HEK293T (cell line): ENCODE measurements at regions not wholly inside any gene's neighbourhood (a gene's known extent, or its start where the extent isn't known, plus 50 kb on each side); places are given as distances from the start of the nearest gene placed in this dataset.

Source experiments
- ARNT ChIP-seq: fragments of 450-650 bp; IDR thresholded peaks from 2 replicates; pipeline ENCODE4 v1.6.1; 2017; ENCODE audit warnings: mild to moderate bottlenecking
- BHLHE40 ChIP-seq: fragments of 450-650 bp; IDR thresholded peaks from 2 replicates; pipeline ENCODE4 v1.6.1; 2016; ENCODE audit warnings: mild to moderate bottlenecking, moderate library complexity, borderline replicate concordance
- CTBP1 ChIP-seq: fragments of 450-650 bp; IDR thresholded peaks from 2 replicates; pipeline ENCODE4 v1.6.1; 2016; ENCODE audit warnings: borderline replicate concordance
- ELF4 ChIP-seq: fragments of 450-650 bp; IDR thresholded peaks from 2 replicates; pipeline ENCODE4 v1.6.1; 2017; ENCODE audit warnings: antibody characterized with exemption
- FOXA1 ChIP-seq: fragments of 450-650 bp; IDR thresholded peaks from 2 replicates; pipeline ENCODE4 v1.6.1; 2016; ENCODE audit warnings: mild to moderate bottlenecking
- FOXK2 ChIP-seq: fragments of 450-650 bp; IDR thresholded peaks from 2 replicates; pipeline ENCODE4 v1.6.1; 2016; ENCODE audit warnings: mild to moderate bottlenecking
- FOXM1 ChIP-seq: fragments of 450-650 bp; IDR thresholded peaks from 2 replicates; pipeline ENCODE4 v1.6.1; 2017; ENCODE audit warnings: mild to moderate bottlenecking, borderline replicate concordance
- HDGF ChIP-seq: fragments of 450-650 bp; IDR thresholded peaks from 2 replicates; pipeline ENCODE4 v1.6.1; 2017; ENCODE audit warnings: antibody characterized with exemption, borderline replicate concordance
- LEF1 ChIP-seq: fragments of 450-650 bp; IDR thresholded peaks from 2 replicates; pipeline ENCODE4 v1.6.1; 2017; ENCODE audit warnings: mild to moderate bottlenecking, borderline replicate concordance
- SP1 ChIP-seq: fragments of 450-650 bp; IDR thresholded peaks from 2 replicates; pipeline ENCODE4 v1.6.1; 2017
- SUZ12 ChIP-seq: fragments of 450-650 bp; IDR thresholded peaks from 2 replicates; pipeline ENCODE4 v1.6.1; 2016; ENCODE audit warnings: mild to moderate bottlenecking
- TARDBP ChIP-seq: fragments of 450-650 bp; IDR thresholded peaks from 2 replicates; pipeline ENCODE4 v1.6.1; 2016
- ZNF384 ChIP-seq: fragments of 450-650 bp; IDR thresholded peaks from 2 replicates; pipeline ENCODE4 v1.6.1; 2016
- TF ChIP-seq, protein P1 (sequence below): fragments of 450-650 bp; IDR thresholded peaks from 2 replicates; pipeline ENCODE4 v1.6.1; 2016

DNA sequence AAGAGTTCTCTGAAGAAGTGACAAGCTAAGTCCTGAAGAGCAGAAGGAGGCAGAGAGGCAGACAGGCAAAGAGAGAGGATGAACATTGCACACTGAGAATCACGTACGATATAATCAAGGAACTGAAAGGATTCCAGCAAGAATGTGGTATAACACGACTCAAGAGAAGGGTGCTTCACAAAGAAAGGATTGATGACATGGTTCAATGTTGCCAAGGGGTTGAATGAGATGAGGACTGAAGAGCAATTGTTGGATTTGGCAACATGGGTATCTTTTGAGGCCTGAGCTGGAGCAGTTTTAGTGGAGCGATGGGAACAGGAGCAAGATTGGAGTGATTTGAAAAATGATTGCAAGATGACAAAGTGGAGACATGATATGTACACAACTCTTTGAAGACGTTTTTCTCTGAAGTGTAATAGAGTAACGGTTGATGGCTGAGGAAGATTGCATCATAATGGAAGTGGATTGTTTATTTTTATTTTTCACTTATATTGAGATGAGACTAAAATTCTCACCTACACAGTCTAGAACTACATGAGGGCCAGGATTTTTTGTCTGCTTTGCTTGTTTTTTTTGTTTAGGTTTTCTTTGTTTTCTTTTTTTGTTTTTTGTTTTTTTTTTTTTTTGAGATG, 1049.9 kb upstream of the WWC1 start:
- no peak for TF ChIP-seq CTBP1
- TF ChIP-seq TARDBP: no peak
- no peak for TF ChIP-seq FOXA1
- no peak for TF ChIP-seq SUZ12
- no peak for TF ChIP-seq ARNT
- TF ChIP-seq SP1: no peak
- TF ChIP-seq FOXK2: no peak
- no peak for TF ChIP-seq ELF4
- no peak for TF ChIP-seq LEF1
- TF ChIP-seq ZNF384: no peak
- TF ChIP-seq FOXM1: no peak
- no peak for TF ChIP-seq BHLHE40
- no peak for TF ChIP-seq HDGF
- TF ChIP-seq, protein P1, sequence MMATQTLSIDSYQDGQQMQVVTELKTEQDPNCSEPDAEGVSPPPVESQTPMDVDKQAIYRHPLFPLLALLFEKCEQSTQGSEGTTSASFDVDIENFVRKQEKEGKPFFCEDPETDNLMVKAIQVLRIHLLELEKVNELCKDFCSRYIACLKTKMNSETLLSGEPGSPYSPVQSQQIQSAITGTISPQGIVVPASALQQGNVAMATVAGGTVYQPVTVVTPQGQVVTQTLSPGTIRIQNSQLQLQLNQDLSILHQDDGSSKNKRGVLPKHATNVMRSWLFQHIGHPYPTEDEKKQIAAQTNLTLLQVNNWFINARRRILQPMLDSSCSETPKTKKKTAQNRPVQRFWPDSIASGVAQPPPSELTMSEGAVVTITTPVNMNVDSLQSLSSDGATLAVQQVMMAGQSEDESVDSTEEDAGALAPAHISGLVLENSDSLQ: no peak
